NT2/D1 (cell line): ENCODE measurements at regions not wholly inside any gene's neighbourhood (a gene's known extent, or its start where the extent isn't known, plus 50 kb on each side); places are given as distances from the start of the nearest gene placed in this dataset.

Experiments used
- SUZ12 ChIP-seq: IDR thresholded peaks from 2 replicates; pipeline ENCODE4 v1.6.1; 2011; ENCODE audit not compliant: insufficient read length, insufficient read depth; ENCODE audit errors: extremely low read depth
- YY1 ChIP-seq: IDR thresholded peaks from 2 replicates; pipeline ENCODE4 v1.6.1; 2011; ENCODE audit not compliant: insufficient read length, insufficient read depth
- ZNF274 ChIP-seq: IDR thresholded peaks from 2 replicates; pipeline ENCODE4 v1.6.1; 2011; ENCODE audit warnings: mild to moderate bottlenecking, low read depth, low read length

DNA sequence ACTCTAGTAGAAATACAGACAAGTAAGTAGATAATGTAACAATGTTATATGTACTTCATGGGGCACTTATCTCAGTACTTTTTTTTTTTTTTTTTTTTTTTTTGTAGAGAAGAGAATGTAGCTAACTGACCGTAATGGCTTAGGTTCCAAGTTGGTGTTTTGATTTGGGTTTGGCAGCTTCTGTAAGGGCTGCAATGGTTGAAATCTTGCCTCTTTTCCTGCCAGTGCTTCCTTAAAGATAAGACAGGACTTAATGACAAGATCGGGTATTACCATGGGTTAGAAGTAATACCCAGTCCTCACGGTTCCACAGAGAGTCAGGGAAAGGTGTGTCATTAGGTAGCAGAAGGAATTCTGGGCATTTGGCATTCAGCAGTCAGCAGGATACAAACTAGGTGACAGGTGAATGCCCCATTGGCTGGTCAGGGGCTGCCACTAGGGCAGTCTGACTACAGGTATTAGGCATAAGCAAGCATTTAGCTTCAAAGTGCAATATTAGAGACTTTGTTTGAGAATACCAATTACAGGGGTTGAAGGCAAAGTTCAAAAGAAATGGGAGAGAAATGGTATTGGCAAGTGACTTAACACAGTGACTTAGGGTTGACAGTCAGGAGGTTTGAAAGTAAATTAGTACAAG is 189.4 kb upstream of the RND3 start:
- TF ChIP-seq YY1 (no peak), SUZ12 (no peak), ZNF274 (no peak)
